Memory B cell (primary cell): ENCODE measurements at regions not wholly inside any gene's neighbourhood (a gene's known extent, or its start where the extent isn't known, plus 50 kb on each side); places are given as distances from the start of the nearest gene placed in this dataset.
"Not testable (repeated sequence)": the region's sequence is repeated elsewhere in the genome, so short reads cannot be mapped to it uniquely, and the experiment has no call there.

Experiments
- ATAC-seq: fragments of 150-1000 bp; cut with Tn5 transposase; 2 replicates; pipeline ENCODE4 v1.10.0; 2021; ENCODE audit warnings: low read depth, mild to moderate bottlenecking, moderate library complexity
- DNase-seq, 2 donors: peaks; one replicate each; pipeline ENCODE4 v3.0.0; 2022; ENCODE audit warnings: low spot score in 2 of 2
- H3K27ac Mint-ChIP-seq: one replicate; pipeline ENCODE4 v1.8.0; 2022; ENCODE audit warnings: mild to moderate bottlenecking, moderate library complexity, mixed read lengths
- H3K27me3 Mint-ChIP-seq: one replicate; pipeline ENCODE4 v1.8.0; 2022; ENCODE audit warnings: mixed read lengths
- H3K36me3 Mint-ChIP-seq: one replicate; pipeline ENCODE4 v1.8.0; 2022; ENCODE audit warnings: mild to moderate bottlenecking, mixed read lengths
- H3K4me1 Mint-ChIP-seq: one replicate; pipeline ENCODE4 v1.8.0; 2022; ENCODE audit warnings: mixed read lengths
- H3K4me3 Mint-ChIP-seq: one replicate; pipeline ENCODE4 v1.8.0; 2022; ENCODE audit warnings: mild to moderate bottlenecking, moderate library complexity, mixed read lengths
- H3K9me3 Mint-ChIP-seq: one replicate; pipeline ENCODE4 v1.8.0; 2022; ENCODE audit warnings: mixed read lengths

DNA sequence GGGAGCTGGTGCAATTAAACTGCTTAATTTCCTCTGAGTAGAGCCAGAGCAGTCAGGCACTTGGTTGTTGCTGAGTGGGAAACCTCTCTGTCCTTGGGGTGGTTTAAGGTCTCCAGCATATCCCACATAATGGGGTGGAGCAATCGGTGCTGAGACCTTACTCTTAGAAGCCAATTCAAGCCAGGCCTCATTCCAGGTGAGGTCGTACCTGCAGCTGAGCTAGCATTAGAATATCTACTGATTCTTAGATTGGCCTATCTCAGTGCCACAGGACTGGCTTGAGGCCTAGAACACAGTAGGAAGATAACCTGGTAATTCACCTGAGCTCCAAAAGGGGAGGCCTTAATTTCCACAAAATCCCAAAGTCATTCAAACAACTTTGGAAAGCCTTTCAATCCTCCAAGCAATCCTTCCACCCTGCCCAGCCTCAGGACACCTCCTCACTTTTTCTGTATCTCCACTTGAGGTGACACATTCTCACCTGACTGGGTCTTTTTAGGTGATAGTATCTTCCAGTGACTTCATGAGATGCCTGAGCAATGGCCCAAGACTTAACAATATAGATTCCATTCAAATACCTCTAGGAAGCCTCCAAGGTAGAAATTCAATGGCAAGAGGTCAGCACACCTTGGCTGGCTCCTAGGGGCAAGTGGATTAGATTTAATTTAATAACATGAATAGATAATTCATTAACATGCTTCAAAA, 91.0 kb downstream of the FEM1C start:
- Mint-ChIP-seq H3K36me3 (no peaks in the 10 kb centered on the region), H3K27ac (no peak overlapping the region), H3K9me3 (no peaks in the 10 kb centered on the region), H3K4me3 (no peak overlapping the region), H3K4me1 (no peaks in the 10 kb centered on the region), H3K27me3 (no peaks in the 10 kb centered on the region)
- no peak for DNase-seq
- ATAC-seq: no peak

DNA sequence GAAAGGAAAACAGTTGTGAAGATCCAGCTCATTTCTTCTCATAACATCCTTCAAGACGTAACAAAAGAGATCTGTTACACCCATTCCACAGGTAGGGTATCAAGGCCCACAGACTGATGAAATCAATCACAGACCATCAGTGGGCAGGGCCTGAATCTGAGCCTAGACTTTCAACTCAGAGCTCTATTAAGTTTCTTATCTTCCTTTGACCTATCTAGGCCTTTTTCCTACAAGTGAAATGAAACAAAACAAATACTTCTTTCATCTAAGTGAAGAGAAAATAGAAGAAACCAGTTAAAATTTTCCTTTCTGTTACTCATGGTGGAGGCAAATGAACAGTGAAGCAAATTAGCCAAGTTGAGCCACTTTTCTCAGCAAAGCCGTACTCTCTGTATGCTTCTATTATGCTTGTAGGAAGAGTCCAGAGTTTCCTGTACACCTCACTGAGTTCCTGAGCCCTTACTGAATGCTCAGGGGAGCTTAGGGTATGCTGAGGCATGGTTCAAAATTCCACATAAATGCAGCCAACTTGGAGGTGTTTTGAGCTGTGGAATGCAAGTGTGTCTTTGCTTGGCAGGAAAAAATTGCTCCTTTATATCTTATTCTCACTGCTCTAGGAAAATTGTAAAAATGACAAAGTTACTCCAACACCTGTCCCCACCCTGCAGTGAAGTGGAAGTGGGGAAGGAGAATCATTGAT, 91.9 kb downstream of the FEM1C start:
- no peaks in the 10 kb centered on the region for H3K36me3 Mint-ChIP-seq
- H3K4me3 Mint-ChIP-seq: no peak overlapping the region
- no peak overlapping the region for H3K27ac Mint-ChIP-seq
- DNase-seq (no peak), ATAC-seq (no peak)
- no peaks in the 10 kb centered on the region for H3K27me3 Mint-ChIP-seq
- H3K9me3 Mint-ChIP-seq: no peaks in the 10 kb centered on the region
- H3K4me1 Mint-ChIP-seq: no peaks in the 10 kb centered on the region

DNA sequence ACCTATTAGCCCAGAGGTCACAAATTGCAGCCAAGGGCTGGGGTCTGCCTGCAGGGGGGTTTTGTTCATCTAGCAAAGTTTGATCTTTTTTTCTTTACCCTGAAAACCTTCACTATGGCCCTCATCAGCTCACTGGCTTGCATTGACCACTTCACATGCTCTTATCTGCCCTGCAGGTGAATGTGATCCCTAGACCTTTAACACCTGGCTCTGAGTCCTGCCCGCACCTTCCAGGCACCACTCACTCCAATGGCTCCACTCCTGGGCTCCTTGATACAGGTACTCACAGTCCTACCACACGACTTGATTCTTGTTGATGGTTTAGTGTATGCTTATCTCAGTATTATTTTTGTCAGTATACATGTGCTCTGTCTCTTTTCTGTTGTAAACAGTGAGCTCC, 92.5 kb downstream of the FEM1C start:
- Mint-ChIP-seq H3K4me3 (no peak overlapping the region), H3K9me3 (no peaks in the 10 kb centered on the region), H3K27me3 (no peaks in the 10 kb centered on the region), H3K27ac (no peak overlapping the region), H3K4me1 (no peaks in the 10 kb centered on the region), H3K36me3 (no peaks in the 10 kb centered on the region)
- ATAC-seq (no peak), DNase-seq (no peak)

DNA sequence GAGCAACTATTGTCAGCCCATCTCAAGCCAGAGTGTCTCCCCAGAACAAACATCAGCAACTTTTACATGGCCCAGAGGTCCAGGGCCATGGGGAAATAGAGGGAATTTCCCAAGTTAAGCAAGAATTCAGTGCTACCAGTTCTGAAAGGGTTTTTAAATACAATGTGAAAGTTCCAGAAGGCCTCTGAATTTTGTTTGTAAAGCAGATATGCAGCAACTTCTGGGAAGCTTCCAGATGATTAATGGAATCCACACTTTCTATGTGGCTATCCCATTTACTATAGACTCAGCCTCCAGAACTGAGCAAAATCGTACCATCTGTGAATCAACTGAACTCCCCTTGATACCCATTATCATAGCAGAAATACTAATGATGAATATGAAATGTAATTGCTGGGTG, 93.8 kb downstream of the FEM1C start:
- DNase-seq (no peak), ATAC-seq (no peak)
- H3K4me3 Mint-ChIP-seq: no peak overlapping the region
- no peaks in the 10 kb centered on the region for H3K36me3 Mint-ChIP-seq
- H3K4me1 Mint-ChIP-seq: no peaks in the 10 kb centered on the region
- no peak overlapping the region for H3K27ac Mint-ChIP-seq
- H3K9me3 Mint-ChIP-seq: no peaks in the 10 kb centered on the region
- H3K27me3 Mint-ChIP-seq: no peaks in the 10 kb centered on the region

DNA sequence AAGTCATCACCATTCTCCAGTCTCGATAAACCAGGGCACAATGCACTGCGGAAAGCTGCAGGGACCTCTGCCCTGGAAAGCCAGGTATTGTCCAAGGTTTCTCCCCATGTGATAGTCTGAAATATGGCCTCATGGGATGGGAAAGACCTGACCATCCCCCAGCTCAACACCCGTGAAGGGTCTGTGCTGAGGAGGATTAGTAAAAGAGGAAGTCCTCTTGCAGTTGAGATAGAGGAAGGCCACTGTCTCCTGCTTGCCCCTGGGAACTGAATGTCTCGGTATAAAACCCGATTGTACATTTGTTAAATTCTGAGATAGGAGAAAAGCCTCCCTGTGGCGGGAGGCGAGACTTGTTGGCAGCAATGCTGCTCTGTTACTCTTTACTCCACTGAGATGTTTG, 95.9 kb downstream of the FEM1C start:
- not testable (repeated sequence) for H3K9me3 Mint-ChIP-seq, H3K27me3 Mint-ChIP-seq, ATAC-seq, H3K36me3 Mint-ChIP-seq, H3K27ac Mint-ChIP-seq, H3K4me1 Mint-ChIP-seq, H3K4me3 Mint-ChIP-seq, DNase-seq

DNA sequence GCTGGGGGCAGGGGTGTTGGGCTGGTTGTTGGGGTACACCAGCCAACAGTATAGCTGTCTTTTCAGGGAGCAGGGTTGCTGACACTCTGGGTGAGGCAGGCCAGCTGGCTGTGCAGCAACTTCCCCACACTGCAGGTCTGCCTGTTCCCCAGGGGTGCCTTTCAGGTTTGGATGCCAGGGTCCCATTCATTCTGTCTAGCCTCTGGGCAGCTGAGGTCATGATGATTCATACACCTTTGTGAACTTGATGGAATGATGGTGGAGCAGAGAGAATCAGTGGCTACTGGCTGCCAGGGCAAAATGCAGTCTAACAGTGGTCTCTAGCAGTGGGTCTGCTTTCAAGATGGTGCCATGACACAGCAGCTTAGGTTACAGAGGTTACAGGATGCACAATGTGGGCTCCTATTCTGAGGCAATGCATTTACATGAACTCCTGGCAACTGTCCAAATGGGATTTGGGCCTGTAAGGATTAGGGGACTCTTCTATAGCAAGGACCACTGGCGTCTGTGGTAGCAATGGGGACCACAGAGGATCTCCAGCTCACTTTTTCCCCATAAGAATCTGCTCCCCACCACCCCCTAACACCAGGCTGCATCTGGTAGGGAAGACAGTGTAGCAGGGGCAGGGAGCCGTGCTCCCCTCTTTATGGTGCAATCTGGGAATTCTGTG, 103.7 kb downstream of the FEM1C start:
- H3K27me3 Mint-ChIP-seq: peaks cover 6% of the 10 kb centered on the region
- H3K4me3 Mint-ChIP-seq: no peak overlapping the region
- H3K36me3 Mint-ChIP-seq: peaks cover 2% of the 10 kb centered on the region
- H3K4me1 Mint-ChIP-seq: no peaks in the 10 kb centered on the region
- no peak for DNase-seq
- H3K27ac Mint-ChIP-seq: no peak overlapping the region
- H3K9me3 Mint-ChIP-seq: peaks cover 12% of the 10 kb centered on the region
- no peak for ATAC-seq

DNA sequence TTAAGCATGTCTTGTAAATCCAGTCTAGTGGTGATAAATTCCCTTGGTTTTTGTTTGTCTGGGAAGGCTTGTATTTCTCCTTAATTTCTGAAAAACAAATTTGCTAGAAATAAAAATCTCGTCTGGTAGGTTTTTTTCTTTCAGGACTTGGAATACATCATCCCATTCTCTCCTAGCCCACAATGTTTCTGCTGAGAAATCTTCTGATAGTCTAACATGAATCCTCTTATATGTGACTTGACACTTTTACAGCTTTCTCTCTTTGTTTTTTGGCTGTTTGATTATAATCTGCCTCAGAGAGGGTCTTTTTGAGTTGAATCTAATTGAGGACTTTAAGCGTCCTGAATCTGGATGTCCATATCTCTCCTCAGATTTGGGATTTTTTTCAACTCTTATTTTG, 104.9 kb downstream of the FEM1C start:
- H3K36me3 Mint-ChIP-seq: peaks cover 2% of the 10 kb centered on the region
- no peak overlapping the region for H3K4me3 Mint-ChIP-seq

DNA sequence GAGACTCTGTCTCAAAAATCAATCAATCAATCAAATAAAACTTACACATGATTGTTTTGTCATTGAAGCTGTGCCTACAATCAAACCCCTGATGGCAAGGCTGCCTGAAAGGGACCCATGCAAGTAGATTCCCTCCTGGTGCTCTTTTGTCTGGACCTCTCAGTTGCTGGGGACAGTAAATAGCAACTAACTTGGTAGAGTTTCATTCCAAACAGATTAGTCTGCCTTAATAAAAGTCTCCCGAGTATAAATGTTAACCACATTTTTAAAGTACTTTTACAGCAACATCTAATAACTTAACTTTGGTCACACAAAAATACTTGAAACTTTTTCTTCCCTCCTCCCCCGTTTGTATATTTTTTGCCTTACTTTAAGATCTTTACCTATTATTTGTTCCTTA, 105.5 kb downstream of the FEM1C start:
- Mint-ChIP-seq H3K36me3 (peaks cover 2% of the 10 kb centered on the region), H3K9me3 (peaks cover 12% of the 10 kb centered on the region), H3K4me3 (no peak overlapping the region), H3K27ac (no peak overlapping the region), H3K27me3 (peaks cover 6% of the 10 kb centered on the region), H3K4me1 (no peaks in the 10 kb centered on the region)
- no peak for DNase-seq
- ATAC-seq: no peak

More for the DNA sequence above, 104.9 kb downstream of the FEM1C start:
- no peaks in the 10 kb centered on the region for H3K4me1 Mint-ChIP-seq
- ATAC-seq (no peak), DNase-seq (no peak)
- peaks cover 6% of the 10 kb centered on the region for H3K27me3 Mint-ChIP-seq
- H3K27ac Mint-ChIP-seq: no peak overlapping the region
- H3K9me3 Mint-ChIP-seq: peaks cover 12% of the 10 kb centered on the region

DNA sequence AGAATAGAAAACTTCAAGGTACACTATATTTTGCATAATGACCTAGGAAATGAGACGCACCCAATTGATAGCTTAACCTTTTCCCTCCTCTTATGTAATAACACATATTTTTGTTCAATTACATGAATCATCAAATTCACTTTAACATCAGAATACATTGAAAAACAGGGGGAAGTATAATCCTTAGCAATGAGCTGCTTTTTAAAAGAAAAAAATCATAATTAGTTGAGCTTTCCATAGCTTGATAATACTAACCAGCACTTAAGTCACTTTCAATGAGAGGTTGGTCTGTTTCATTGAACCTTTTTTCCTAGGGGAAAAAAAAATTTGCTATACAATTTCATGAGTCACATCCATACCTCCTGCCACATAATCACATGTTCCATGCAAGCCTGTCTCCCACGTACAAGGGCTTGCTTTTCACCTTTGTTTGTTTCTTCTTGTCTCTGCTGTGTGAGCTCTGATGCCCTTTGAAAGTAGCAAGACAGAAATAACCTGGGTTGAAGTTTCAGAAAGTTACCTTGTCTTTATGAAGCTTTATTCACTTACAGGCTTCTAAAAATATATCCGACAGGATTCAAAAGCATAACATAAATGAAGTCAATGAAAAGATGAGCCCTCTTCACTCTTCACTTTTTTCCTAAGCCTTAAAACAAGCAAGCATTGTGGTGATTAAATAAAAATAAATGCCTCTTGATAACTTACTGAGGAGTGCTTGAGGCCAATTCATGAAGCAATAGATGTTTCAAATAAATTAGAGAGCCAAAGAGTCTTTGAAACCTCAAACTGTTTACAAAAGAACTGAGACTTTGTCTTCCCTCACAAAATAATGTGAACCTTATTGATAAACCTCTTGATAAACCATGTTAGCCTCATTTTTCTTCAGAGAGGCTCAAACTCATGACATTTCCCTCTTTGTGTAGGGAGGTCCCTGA, 108.5 kb downstream of the FEM1C start:
- DNase-seq (no peak), ATAC-seq (no peak)
- no peak overlapping the region for H3K4me3 Mint-ChIP-seq
- H3K4me1 Mint-ChIP-seq: no peaks in the 10 kb centered on the region
- H3K9me3 Mint-ChIP-seq: peaks cover 8% of the 10 kb centered on the region
- H3K27me3 Mint-ChIP-seq: peaks cover 1% of the 10 kb centered on the region
- no peak overlapping the region for H3K27ac Mint-ChIP-seq
- peaks cover 2% of the 10 kb centered on the region for H3K36me3 Mint-ChIP-seq

DNA sequence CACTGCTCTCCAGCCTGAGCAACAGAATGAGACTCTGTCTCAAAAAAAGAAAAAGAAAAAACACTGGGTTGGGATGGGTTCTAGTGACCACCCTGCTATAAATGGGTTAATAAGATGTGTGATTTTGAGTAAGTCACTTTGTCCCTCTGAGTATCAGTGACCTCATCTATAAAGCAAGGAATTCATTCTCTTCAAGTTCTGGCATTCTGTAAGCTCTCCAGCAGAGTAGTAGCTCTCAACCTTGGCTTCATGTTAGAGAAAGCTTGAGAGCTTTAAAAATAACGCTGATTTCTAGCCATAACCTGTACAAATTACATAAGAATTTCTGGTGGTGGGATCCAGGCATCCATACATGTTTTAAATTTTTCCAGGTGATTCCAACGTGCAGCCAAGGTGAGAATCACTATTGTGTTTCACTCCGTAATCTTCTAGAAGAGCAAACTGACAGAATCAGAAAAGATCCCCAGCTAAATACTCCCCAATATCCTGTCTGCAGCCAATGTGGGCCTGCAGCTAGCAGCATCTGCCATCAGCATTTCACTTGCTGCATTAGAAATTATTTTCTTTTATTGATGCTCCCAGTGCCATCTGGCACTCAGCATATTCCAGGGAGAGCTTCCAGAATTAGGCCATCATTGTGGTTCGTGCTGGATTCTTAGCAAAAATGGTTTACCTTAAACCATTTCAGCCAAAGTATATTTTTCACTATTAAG, 109.4 kb downstream of the FEM1C start:
- H3K36me3 Mint-ChIP-seq: peaks cover under 1% of the 10 kb centered on the region
- no peak for ATAC-seq

DNA sequence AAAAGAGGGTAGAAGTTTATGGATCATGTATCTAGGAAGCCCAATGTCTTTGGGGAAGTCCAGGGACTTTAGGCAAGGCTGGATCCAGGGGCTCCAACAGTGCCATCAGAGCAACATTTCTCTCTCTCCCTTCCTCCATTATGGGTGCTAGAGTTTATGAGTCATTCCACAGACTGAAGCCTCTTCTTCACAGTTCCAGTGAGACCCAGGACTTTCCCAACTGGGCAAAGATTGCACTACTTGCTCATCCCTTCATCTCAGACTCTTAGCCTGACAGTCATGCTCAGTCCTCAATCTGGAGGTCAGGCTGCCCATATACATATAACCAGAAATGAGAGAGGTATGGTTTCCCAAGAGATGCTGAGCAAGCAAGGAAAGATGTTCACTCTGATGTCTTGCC, 110.7 kb downstream of the FEM1C start:
- H3K4me1 Mint-ChIP-seq: peaks cover 4% of the 10 kb centered on the region
- no peaks in the 10 kb centered on the region for H3K36me3 Mint-ChIP-seq
- DNase-seq: no peak
- H3K4me3 Mint-ChIP-seq: no peak overlapping the region
- no peak for ATAC-seq
- H3K27me3 Mint-ChIP-seq: peaks cover 1% of the 10 kb centered on the region
- H3K9me3 Mint-ChIP-seq: peaks cover 6% of the 10 kb centered on the region
- H3K27ac Mint-ChIP-seq: no peak overlapping the region

More for the DNA sequence above, 109.4 kb downstream of the FEM1C start:
- peaks cover 2% of the 10 kb centered on the region for H3K4me1 Mint-ChIP-seq
- no peak overlapping the region for H3K4me3 Mint-ChIP-seq
- DNase-seq: no peak
- no peak overlapping the region for H3K27ac Mint-ChIP-seq
- peaks cover 8% of the 10 kb centered on the region for H3K9me3 Mint-ChIP-seq
- H3K27me3 Mint-ChIP-seq: peaks cover 1% of the 10 kb centered on the region

DNA sequence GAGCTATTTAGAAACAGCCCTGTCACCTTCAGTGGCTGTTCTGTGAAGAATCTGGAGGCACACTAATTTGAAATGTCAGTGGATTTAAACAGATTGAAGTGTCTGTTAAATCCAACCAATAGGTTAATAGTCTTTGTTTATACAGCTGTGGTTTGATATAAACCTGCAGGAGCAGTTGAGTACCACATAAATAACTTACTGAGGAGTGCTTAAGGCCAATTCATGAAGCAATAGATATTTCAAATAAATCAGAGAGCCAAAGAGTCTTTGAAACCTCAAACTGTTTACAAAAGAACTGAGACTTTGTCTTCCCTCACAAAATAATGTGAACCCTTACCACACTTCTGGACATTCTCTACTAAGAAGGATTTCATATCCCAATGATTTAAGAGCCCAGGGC, 111.9 kb downstream of the FEM1C start:
- ATAC-seq (no peak), DNase-seq (no peak)
- Mint-ChIP-seq H3K36me3 (no peaks in the 10 kb centered on the region), H3K27ac (no peak overlapping the region), H3K4me1 (peaks cover 4% of the 10 kb centered on the region), H3K9me3 (peaks cover 2% of the 10 kb centered on the region), H3K27me3 (peaks cover 1% of the 10 kb centered on the region), H3K4me3 (no peak overlapping the region)

DNA sequence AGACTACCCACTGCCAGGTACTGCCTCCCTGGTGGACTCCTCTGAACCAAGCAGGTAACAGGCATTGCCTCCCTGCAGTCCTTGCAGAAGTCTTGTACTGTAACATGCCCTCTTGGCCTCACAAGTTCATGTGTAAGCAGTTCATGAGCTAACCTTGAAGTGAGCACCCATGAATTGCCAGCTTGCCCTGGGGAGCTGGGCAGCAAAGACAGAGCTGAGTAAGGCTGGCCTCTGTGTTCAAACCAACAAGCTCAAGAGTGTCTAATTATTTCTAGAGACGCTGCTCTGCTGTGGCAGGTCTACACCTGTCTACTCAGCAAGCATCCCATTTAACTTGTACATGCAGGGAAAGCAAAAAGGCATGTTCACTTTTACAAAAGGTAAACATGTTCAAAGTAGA, 113.5 kb downstream of the FEM1C start:
- ATAC-seq (no peak), DNase-seq (no peak)
- Mint-ChIP-seq H3K4me1 (peaks cover 4% of the 10 kb centered on the region), H3K4me3 (no peak overlapping the region), H3K36me3 (no peaks in the 10 kb centered on the region), H3K9me3 (no peaks in the 10 kb centered on the region), H3K27ac (no peak overlapping the region), H3K27me3 (peaks cover 1% of the 10 kb centered on the region)
